Activated naive CD4-positive, alpha-beta T cell treated with Interleukin-2 at 50 U/mL for 16 hours (primary cell): ENCODE measurements at regions not wholly inside any gene's neighbourhood (a gene's known extent, or its start where the extent isn't known, plus 50 kb on each side); places are given as distances from the start of the nearest gene placed in this dataset.

Experiments used
- DNase-seq: peaks from one replicate; pipeline ENCODE4 v3.0.0-alpha.2; 2020

DNA sequence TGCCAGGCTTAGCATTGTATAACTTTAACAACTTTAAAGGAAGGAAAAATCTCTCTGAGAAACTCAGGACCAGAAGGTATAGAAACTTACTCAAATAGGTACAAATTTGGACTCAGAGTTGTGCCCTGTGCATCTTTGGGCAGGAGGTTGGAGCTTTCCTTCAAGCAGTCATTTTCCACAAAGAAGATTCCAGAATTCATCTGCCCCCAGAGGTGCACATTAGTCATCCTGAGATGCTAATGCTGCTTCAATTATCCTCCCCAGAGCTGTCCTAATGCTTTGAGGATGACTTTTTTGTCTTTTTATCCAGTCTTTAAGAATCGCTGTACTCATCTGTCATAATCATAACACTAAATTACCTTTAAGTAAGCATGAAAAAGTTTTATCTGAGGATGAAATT lies 243.0 kb upstream of the WWC1 start:
- no peak for DNase-seq

- DNase-seq = no peak
Measured at GRCh38 chr5:168052686-168053085, 238.8 kb upstream of the WWC1 start.

DNA sequence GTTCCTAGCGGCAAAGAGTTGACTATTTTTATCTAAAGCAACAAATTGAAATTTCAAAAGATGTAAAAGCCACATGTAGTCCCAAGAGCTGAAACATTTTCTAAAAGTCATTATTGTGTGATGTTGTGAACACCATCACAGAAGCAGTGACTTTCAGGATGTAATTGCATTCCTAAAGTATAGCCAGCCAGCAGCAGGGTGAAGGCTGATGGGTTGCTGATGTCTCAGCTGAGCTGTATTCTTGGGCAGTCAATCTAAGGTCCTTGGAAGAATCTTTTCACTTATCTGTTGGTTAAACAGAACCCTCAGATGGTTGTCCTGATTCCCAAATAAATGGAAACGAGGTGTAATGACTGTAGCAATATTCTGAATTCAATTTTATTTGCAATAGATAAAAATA lies 237.4 kb upstream of the WWC1 start:
- no peak for DNase-seq

DNA sequence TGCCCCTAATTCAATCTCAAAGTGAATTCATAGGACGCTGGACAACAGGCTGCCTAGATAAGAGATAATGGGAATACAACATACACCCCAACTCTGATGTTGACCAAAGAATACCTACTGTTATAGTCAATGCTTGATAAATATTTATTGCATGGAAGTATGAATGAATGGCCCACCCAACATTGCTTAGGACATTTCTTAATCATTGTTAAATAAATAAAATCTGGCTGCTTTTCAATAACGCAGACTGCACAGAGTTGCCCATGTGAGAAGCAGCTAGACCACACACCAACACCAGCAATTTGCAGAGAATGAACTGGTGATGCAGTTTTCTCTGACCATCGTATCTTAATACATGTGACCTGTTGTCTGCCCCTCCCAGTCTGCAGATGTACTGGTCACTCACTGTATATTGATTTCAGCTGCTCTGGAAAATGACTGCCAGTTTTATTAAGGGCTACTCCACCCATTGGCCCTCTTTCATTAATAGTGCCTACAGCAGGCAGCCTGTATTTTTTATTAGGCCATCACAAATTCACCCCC lies 236.2 kb upstream of the WWC1 start:
- no peak for DNase-seq

DNA sequence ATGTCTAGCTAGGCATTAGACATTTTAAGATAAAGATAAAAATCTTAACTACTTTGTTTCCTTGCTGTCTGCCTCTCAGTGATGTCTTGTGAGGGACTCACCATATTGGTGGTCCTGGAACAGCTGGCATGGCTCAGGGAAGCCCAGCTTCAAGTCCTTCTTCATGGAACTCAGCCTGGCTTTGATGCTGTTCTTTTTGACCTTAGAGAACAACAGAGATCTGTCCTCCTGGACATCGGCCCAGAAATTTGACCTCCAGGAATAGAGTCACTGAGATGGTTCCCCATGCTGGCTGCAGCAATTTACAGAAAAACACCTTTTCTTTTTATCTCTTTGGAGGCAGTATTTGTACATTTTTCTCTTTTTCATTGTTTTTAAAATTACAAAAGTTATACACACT lies 235.5 kb upstream of the WWC1 start:
- no peak for DNase-seq

DNA sequence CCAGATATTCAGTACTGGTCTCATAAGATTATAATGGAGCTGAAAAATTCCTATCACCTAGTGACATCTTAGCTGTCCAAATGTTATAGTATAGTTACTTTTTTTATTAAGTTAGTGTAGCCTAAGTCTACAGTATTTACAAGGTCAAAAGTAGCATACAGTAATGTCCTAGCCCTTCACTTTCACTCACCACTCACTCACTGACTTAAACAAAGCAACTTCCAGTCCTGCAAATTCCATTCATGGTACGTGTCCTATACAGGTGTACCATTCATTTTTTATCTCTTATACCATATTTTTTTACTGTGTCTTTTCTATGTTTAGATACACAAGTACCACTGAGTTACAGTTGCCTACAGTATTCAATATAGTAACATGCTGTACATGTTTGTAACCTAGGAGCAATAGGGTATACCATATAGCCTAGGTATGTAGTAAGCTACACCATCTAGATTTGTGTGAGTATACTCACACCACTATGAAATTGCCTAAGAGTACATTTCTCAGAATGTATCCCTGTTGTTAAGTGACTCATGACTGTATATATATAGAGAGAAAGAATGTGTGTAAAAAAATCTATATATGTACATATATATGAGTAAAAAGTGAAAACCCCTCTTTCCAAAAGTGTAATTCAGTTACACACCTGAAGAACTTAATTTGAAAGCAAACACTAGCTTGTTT lies 234.8 kb upstream of the WWC1 start:
- no peak for DNase-seq

GRCh38 chr5:168057905-168058304 lies 233.5 kb upstream of the WWC1 start:
- no peak for DNase-seq

DNA sequence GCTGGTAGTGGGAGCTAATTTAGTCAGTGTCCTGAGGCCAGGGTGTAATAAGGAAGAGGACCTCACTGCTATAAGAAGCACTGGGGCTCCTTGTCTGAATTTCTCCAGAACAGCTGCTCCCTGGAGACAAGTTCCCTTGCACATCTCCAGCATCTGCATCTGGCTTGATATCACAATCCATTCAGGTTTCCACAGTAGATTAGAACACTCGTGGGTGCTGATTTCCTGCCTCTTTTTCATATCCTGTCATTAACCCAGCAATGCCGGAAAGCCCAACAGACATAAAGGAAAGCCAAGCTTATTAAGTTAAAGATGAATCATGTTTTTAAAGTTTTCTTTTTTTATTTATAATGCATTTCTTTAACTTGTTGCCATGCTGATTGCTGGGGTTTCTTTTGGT lies 232.3 kb upstream of the WWC1 start:
- DNase-seq = no peak

GRCh38 chr5:168062239-168062638 lies 229.2 kb upstream of the WWC1 start:
- no peak for DNase-seq

- DNase-seq = no peak
Measured at GRCh38 chr5:168064457-168064856, 227.0 kb upstream of the WWC1 start.

- DNase-seq = no peak
Measured at GRCh38 chr5:168064933-168065622, 226.4 kb upstream of the WWC1 start.

GRCh38 chr5:168066536-168067208 lies 224.8 kb upstream of the WWC1 start:
- DNase-seq = no peak

- no peak for DNase-seq
Measured at GRCh38 chr5:168070761-168071160, 220.7 kb upstream of the WWC1 start.

GRCh38 chr5:168072665-168073064 lies 218.8 kb upstream of the WWC1 start:
- DNase-seq = no peak

DNA sequence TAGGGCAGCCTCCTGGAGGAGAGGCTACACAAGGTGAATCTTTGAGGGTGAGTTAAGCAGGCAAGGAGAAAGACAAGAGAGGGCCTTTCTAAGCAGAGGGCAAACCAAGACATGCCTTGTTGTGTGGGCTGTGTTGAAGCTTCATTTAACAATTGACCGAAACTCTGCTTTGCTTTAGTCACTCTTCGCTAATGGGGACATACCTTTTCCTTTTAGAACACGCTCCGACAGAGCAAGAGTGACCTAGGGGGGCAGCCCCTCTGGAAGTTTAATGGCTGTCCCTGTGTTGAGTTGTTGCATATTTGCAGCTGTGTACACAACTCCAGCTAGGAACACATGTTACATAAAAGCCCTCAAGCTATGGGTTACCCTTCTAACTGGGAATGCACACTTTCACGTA lies 218.1 kb upstream of the WWC1 start:
- no peak for DNase-seq

GRCh38 chr5:168073991-168074800 lies 217.2 kb upstream of the WWC1 start:
- no peak for DNase-seq

DNA sequence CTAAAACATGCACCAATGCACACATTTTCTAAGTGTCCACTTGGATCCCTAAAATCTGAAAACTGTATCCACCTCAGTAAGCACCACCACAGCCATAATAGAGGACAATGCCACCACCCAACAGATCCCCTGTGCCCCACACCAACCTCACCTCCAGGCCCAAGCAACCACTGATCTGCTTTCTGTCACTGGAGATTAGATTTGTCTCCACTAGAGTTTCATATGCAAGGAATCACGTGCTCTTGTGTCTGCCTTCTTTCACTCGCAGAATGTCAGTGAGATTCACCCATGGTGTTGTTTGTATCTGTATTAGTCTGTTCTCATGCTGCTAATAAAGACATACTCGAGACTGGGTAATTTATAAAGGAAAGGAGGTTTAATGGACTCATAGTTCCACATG lies 216.1 kb upstream of the WWC1 start:
- DNase-seq = no peak

DNA sequence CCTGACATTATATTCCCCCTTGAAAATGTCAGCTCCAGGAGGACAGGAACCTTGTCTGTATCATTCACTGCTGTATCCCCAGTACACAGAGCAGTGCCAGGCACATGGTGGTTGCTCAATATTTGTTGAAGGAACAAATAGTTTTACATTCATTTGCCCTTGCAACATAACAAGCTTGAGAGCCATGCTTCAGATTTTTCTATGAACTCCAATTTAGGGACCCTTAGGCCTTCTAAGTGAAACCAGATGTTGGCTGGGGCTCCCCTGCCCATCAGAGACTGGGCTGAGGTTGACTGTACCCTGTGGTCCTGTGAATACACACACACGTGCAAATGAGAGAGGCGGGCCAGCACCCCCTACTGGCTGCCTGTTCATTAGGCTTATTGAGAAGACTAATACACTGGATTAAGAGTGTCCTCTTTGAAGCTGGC lies 214.9 kb upstream of the WWC1 start:
- DNase-seq = no peak

DNA sequence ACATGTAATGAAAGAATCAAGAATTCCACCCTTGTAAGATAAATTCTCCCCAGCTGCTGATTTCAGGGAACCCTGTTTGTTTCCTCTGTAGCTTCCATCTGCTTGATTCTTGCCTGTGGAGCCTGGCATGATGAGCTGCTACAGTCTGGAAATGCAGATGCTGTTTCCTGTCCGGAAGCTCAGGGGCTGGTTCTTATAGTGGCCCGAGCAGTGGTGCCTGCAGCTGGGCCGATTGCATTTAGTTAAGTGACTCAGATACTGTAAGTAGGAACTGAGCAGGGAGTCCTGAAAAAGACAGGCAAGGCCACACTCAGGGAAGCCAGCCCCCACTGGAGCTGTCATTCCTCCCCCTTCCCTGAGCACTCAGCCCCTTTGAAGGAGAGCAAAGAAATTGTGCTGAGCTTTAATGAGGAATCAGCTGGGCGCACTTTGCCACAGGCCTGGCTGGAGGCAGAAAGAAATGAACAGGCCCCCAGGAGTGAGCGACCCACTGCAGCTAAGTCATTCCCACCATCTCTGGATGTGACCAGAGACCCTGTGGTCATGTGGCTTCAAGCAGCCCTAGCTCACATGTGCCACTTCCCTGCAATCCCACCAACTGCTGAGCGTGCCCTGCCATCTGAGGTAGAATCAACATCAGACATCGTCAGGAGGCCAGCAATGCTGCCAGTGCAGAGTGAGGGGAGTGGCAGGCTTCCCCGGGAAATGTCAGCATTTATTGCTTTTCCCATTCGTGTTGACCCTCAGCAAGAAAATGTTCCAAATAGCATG lies 206.0 kb upstream of the WWC1 start:
- no peak for DNase-seq

DNA sequence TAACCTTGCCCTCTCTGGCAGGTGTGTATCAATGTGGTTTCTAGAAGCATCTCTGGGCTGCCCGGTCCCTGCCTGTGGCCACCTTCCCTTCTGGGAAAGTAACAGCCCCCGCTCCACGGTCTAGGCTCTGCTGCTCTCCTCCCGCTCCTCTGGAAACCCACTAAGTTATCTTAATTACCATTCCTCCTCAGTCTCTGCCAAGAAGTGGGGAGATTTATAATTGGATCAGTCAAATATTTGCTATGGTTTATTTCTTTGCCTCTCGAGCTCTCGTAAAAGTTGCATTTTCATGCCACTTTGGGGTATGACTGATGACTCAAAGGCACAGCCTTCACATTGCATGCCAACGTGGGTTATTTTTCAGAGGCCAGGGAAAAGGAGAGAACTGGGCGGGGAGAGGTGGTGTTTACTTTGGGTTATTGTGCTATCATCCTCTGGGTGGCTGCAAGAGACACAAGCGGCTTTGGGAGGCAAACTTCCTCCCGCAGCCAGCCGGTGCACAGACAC lies 205.3 kb upstream of the WWC1 start:
- DNase-seq = no peak

DNA sequence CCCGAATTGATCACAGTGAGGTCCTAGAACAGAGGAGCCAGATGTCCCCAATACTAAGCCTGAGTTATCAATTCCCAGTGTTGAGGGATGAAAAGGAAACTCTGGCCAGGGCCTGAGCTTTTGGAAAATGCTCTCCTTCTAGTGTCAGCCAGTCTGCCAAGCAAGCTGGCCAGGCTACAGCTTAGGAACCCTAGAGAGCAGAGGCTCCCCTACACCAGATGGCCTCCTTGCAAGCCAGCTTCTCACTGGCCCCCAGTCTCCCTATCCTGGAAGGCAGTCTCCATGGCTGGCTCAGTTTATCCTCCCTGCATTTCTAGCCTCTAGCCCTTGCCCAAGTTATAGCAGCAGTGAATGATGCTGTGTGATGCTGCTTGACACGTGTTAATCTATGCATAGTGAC lies 204.7 kb upstream of the WWC1 start:
- DNase-seq = no peak
